OCI-LY3 (cell line): ENCODE measurements at regions not wholly inside any gene's neighbourhood (a gene's known extent, or its start where the extent isn't known, plus 50 kb on each side); places are given as distances from the start of the nearest gene placed in this dataset.

Experiments
- CTCF ChIP-seq: fragments of 200-600, 300-600 bp; sonication (generic); IDR thresholded peaks from 2 replicates; pipeline ENCODE4 v1.5.1; 2014; ENCODE audit warnings: antibody characterized with exemption, low read length, low read depth
- EZH2phosphoT487 ChIP-seq: fragments of 200-600 bp; shearing (Covaris generic); IDR thresholded peaks from 2 replicates; pipeline ENCODE4 v1.6.1; 2018; ENCODE audit warnings: antibody characterized with exemption, mixed run types, low read depth

DNA sequence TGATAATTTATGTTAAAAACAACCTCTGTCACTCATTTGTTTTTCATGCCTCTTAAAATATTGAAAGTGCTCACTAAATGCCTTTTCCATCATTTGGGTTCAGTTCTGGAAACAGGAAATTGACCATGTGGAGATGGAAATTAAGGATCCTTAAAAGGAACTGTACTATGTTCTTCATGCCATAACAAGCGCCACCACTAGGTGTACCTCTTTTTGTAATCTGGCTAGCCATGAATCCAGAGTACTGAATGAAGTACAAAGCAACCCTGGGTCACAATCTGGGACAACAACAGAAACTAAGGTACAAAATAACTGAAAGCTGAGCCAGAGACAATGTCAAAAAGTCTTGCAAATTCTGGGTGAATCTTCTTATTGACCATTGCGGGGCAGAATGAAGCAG is 559.1 kb downstream of the FAM181B start:
- TF ChIP-seq CTCF: peak; percentile 37
- no peak for TF ChIP-seq EZH2phosphoT487
